A549 (cell line): ENCODE measurements at regions not wholly inside any gene's neighbourhood (a gene's known extent, or its start where the extent isn't known, plus 50 kb on each side); places are given as distances from the start of the nearest gene placed in this dataset.

Source experiments
- CEBPB ChIP-seq, 2 experiments: fragments of >200 bp in 1 of 2; sonication (Bioruptor Twin) in 1 of 2; formaldehyde crosslinking in 1 of 2; IDR thresholded peaks; 2 replicates each; pipeline ENCODE4 v1.6.1; 2012 to 2016
- CTCF ChIP-seq: fragments of >200 bp; sonication (Bioruptor Twin); formaldehyde crosslinking; IDR thresholded peaks from 3 replicates; pipeline ENCODE4 v1.5.1; 2016
- ELK1 ChIP-seq: fragments of 150-350 bp; IDR thresholded peaks from 2 replicates; pipeline ENCODE4 v1.6.1; 2014; ENCODE audit warnings: low read depth, mild to moderate bottlenecking, low read length
- EP300 ChIP-seq, 2 experiments: fragments of >200 bp; sonication (Bioruptor Twin); formaldehyde crosslinking; IDR thresholded peaks; 2 replicates in 1 of 2; 3 replicates in 1 of 2; pipeline ENCODE4 v1.6.1; 2016 to 2017
- HOXB5 ChIP-seq: fragments of 250-450 bp; sonication (Bioruptor Pico); IDR thresholded peaks from 2 replicates; pipeline ENCODE4 v1.5.0; 2020; ENCODE audit warnings: mild to moderate bottlenecking, moderate library complexity
- MYC ChIP-seq: IDR thresholded peaks from 2 replicates; pipeline ENCODE4 v1.6.1; 2012; ENCODE audit warnings: mild to moderate bottlenecking, inconsistent platforms, low read length, improper control_type of control experiment, borderline replicate concordance
- RFX5 ChIP-seq: fragments of 450-650 bp; IDR thresholded peaks from 2 replicates; pipeline ENCODE4 v1.7.1; 2014; ENCODE audit warnings: antibody characterized with exemption, mild to moderate bottlenecking, moderate library complexity
- USF2 ChIP-seq: fragments of 450-650 bp; IDR thresholded peaks from 2 replicates; pipeline ENCODE4 v1.6.1; 2014; ENCODE audit warnings: antibody characterized with exemption
- TF ChIP-seq, protein P1 (sequence below): fragments of 200-600 bp; sonication (generic); IDR thresholded peaks from 2 replicates; pipeline ENCODE4 v1.6.1; 2016; ENCODE audit warnings: antibody characterized with exemption, mild to moderate bottlenecking, moderate library complexity

DNA sequence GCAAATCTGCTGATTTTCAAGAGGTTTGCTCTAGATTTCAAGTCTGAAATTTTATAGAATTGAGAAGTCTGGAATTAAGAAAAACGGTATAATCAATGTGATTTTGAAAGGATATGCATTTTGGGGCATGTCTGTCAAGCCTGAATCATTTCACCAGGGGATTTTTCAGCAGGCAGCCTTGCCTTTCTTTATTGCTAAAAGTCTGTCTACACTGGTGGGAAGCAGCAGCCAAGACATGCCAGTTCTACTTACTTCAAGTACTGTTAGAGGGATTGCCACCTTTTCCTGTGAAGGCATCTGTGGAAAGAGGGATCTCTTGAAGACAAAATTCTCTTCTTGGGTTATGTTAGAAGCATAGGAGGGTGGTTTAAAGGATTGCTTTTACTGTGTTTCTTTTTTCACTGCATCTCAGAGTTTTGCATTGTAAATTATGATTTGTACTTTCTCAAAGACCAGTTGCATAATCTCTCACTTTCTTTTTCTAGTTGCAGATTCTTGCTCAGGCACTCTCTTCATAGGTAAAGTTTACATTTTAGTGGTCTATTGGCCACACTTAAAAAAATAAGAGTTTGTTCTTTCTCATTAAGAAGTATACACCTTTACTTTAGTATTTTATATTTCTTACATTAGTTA lies 837.0 kb downstream of the GALC start:
- no peak for TF ChIP-seq CTCF
- TF ChIP-seq EP300 (IDR thresholded peaks at IDR 0.05) = no peak
- no peak for TF ChIP-seq CEBPB (IDR thresholded peaks at IDR 0.05)
- TF ChIP-seq ELK1 = no peak
- no peak for TF ChIP-seq RFX5
- no peak for TF ChIP-seq MYC
- no peak for TF ChIP-seq USF2
- TF ChIP-seq, protein P1, sequence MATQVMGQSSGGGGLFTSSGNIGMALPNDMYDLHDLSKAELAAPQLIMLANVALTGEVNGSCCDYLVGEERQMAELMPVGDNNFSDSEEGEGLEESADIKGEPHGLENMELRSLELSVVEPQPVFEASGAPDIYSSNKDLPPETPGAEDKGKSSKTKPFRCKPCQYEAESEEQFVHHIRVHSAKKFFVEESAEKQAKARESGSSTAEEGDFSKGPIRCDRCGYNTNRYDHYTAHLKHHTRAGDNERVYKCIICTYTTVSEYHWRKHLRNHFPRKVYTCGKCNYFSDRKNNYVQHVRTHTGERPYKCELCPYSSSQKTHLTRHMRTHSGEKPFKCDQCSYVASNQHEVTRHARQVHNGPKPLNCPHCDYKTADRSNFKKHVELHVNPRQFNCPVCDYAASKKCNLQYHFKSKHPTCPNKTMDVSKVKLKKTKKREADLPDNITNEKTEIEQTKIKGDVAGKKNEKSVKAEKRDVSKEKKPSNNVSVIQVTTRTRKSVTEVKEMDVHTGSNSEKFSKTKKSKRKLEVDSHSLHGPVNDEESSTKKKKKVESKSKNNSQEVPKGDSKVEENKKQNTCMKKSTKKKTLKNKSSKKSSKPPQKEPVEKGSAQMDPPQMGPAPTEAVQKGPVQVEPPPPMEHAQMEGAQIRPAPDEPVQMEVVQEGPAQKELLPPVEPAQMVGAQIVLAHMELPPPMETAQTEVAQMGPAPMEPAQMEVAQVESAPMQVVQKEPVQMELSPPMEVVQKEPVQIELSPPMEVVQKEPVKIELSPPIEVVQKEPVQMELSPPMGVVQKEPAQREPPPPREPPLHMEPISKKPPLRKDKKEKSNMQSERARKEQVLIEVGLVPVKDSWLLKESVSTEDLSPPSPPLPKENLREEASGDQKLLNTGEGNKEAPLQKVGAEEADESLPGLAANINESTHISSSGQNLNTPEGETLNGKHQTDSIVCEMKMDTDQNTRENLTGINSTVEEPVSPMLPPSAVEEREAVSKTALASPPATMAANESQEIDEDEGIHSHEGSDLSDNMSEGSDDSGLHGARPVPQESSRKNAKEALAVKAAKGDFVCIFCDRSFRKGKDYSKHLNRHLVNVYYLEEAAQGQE = no peak
- no peak for TF ChIP-seq HOXB5 (CRISPR knock-in tag)
